ENCODE measurements at regions not wholly inside any gene's neighbourhood (a gene's known extent, or its start where the extent isn't known, plus 50 kb on each side); places are given as distances from the start of the nearest gene placed in this dataset.

- H3K27me3 ChIP-seq = no peaks in the 10 kb centered on the region
- no peak overlapping the region for H3K27ac ChIP-seq
- TF ChIP-seq CTCF (IDR thresholded peaks at IDR 0.05) = no peak
- TF ChIP-seq POLR2AphosphoS5 (IDR thresholded peaks at IDR 0.05) = no peak
- no peak for TF ChIP-seq POLR2A (IDR thresholded peaks at IDR 0.05)
- H3K4me3 ChIP-seq = no peak overlapping the region
- intact Hi-C loops (cut with DNase I; ENCODE audit: low total_unique reads) = loop anchor here (5.0 kb wide), 1 partner anchor 1816 kb away; the partner anchor contains the start of gene SCMH1
- H3K4me1 ChIP-seq = no peaks in the 10 kb centered on the region
- DNase-seq (ENCODE audit: low spot score in 2 of 2) = no peak
- no peaks in the 10 kb centered on the region for H3K9me3 ChIP-seq
- H3K36me3 ChIP-seq = no peaks in the 10 kb centered on the region
Measured at GRCh38 chr1:43058056-43058455, 99.4 kb upstream of the SLC2A1 start.

GRCh38 chr1:43057567-43057966, 98.9 kb upstream of the SLC2A1 start:
- H3K36me3 ChIP-seq = no peaks in the 10 kb centered on the region
- intact Hi-C loops (cut with DNase I; ENCODE audit: low total_unique reads) = loop anchor here (5.0 kb wide), 1 partner anchor 1815 kb away; the partner anchor contains the start of gene SCMH1
- no peaks in the 10 kb centered on the region for H3K27me3 ChIP-seq
- no peaks in the 10 kb centered on the region for H3K9me3 ChIP-seq
- H3K4me3 ChIP-seq = no peak overlapping the region
- no peak for TF ChIP-seq CTCF (IDR thresholded peaks at IDR 0.05)
- TF ChIP-seq POLR2A (IDR thresholded peaks at IDR 0.05) = no peak
- TF ChIP-seq POLR2AphosphoS5 (IDR thresholded peaks at IDR 0.05) = no peak
- H3K4me1 ChIP-seq = no peaks in the 10 kb centered on the region
- no peak overlapping the region for H3K27ac ChIP-seq
- no peak for DNase-seq (ENCODE audit: low spot score in 2 of 2)

- Histone ChIP-seq H3K27me3 (no peaks in the 10 kb centered on the region), H3K4me3 (no peak overlapping the region), H3K27ac (no peak overlapping the region), H3K4me1 (no peaks in the 10 kb centered on the region), H3K36me3 (no peaks in the 10 kb centered on the region), H3K9me3 (no peaks in the 10 kb centered on the region)
- DNase-seq (ENCODE audit: low spot score in 2 of 2) = no peak
- no peak for TF ChIP-seq POLR2AphosphoS5 (IDR thresholded peaks at IDR 0.05)
- TF ChIP-seq CTCF (IDR thresholded peaks at IDR 0.05) = no peak
- TF ChIP-seq POLR2A (IDR thresholded peaks at IDR 0.05) = no peak
- intact Hi-C loops (cut with DNase I; ENCODE audit: low total_unique reads) = loop anchor here (5.0 kb wide), 1 partner anchor 1815 kb away; the partner anchor contains the start of gene SCMH1
Measured at GRCh38 chr1:43056981-43057391, 98.3 kb upstream of the SLC2A1 start.

GRCh38 chr1:43056460-43056859, 97.8 kb upstream of the SLC2A1 start:
- H3K9me3 ChIP-seq = no peaks in the 10 kb centered on the region
- intact Hi-C loops (cut with DNase I; ENCODE audit: low total_unique reads) = loop anchor here (5.0 kb wide), 1 partner anchor 1814 kb away; the partner anchor contains the start of gene SCMH1
- no peak overlapping the region for H3K27ac ChIP-seq
- no peak for TF ChIP-seq CTCF (IDR thresholded peaks at IDR 0.05)
- TF ChIP-seq POLR2A (IDR thresholded peaks at IDR 0.05) = no peak
- no peak for TF ChIP-seq POLR2AphosphoS5 (IDR thresholded peaks at IDR 0.05)
- no peaks in the 10 kb centered on the region for H3K36me3 ChIP-seq
- H3K27me3 ChIP-seq = no peaks in the 10 kb centered on the region
- no peak overlapping the region for H3K4me3 ChIP-seq
- no peak for DNase-seq (ENCODE audit: low spot score in 2 of 2)
- no peaks in the 10 kb centered on the region for H3K4me1 ChIP-seq

- H3K27ac ChIP-seq = no peak overlapping the region
- H3K4me3 ChIP-seq = no peak overlapping the region
- no peaks in the 10 kb centered on the region for H3K27me3 ChIP-seq
- H3K4me1 ChIP-seq = no peaks in the 10 kb centered on the region
- no peak for TF ChIP-seq POLR2A (IDR thresholded peaks at IDR 0.05)
- TF ChIP-seq POLR2AphosphoS5 (IDR thresholded peaks at IDR 0.05) = no peak
- no peak for TF ChIP-seq CTCF (IDR thresholded peaks at IDR 0.05)
- no peaks in the 10 kb centered on the region for H3K36me3 ChIP-seq
- intact Hi-C loops (cut with DNase I; ENCODE audit: low total_unique reads) = loop anchor here (5.0 kb wide), 1 partner anchor 1813 kb away; the partner anchor contains the start of gene SCMH1
- no peaks in the 10 kb centered on the region for H3K9me3 ChIP-seq
- no peak for DNase-seq (ENCODE audit: low spot score in 2 of 2)
Measured at GRCh38 chr1:43054961-43055360, 96.3 kb upstream of the SLC2A1 start.
